ENCODE measurements at regions not wholly inside any gene's neighbourhood (a gene's known extent, or its start where the extent isn't known, plus 50 kb on each side); places are given as distances from the start of the nearest gene placed in this dataset.

GRCh38 chr22:48711031-48711431 is 1116.6 kb downstream of the BRD1 start:
- Histone ChIP-seq H3K36me3 (ENCODE audit: insufficient read depth, low read depth, low read length) (no peaks in the 10 kb centered on the region), H3K9ac (ENCODE audit: low read depth, low read length) (no peak overlapping the region), H3K27ac (ENCODE audit: low read length) (no peak overlapping the region), H3K4me1 (ENCODE audit: insufficient read depth, low read length) (no peaks in the 10 kb centered on the region), H3K4me3 (ENCODE audit: low read length) (no peak overlapping the region), H3K27me3 (ENCODE audit: insufficient read depth, low read length) (no peaks in the 10 kb centered on the region), H3K9me3 (ENCODE audit: insufficient read depth, low read depth, low read length) (no peaks in the 10 kb centered on the region)

GRCh38 chr22:48710410-48710809 is 1117.3 kb downstream of the BRD1 start:
- H3K27ac ChIP-seq (ENCODE audit: low read length) = no peak overlapping the region
- no peak overlapping the region for H3K4me3 ChIP-seq (ENCODE audit: low read length)
- no peaks in the 10 kb centered on the region for H3K9me3 ChIP-seq (ENCODE audit: insufficient read depth, low read depth, low read length)
- no peaks in the 10 kb centered on the region for H3K36me3 ChIP-seq (ENCODE audit: insufficient read depth, low read depth, low read length)
- H3K27me3 ChIP-seq (ENCODE audit: insufficient read depth, low read length) = no peaks in the 10 kb centered on the region
- H3K4me1 ChIP-seq (ENCODE audit: insufficient read depth, low read length) = no peaks in the 10 kb centered on the region
- H3K9ac ChIP-seq (ENCODE audit: low read depth, low read length) = no peak overlapping the region

- no peaks in the 10 kb centered on the region for H3K27me3 ChIP-seq (ENCODE audit: insufficient read depth, low read length)
Measured at GRCh38 chr22:48709976-48710375, 1117.7 kb downstream of the BRD1 start.

GRCh38 chr22:48709453-48709852 is 1118.2 kb downstream of the BRD1 start:
- Histone ChIP-seq H3K9ac (ENCODE audit: low read depth, low read length) (no peak overlapping the region), H3K4me3 (ENCODE audit: low read length) (no peak overlapping the region), H3K27ac (ENCODE audit: low read length) (no peak overlapping the region), H3K36me3 (ENCODE audit: insufficient read depth, low read depth, low read length) (no peaks in the 10 kb centered on the region), H3K27me3 (ENCODE audit: insufficient read depth, low read length) (no peaks in the 10 kb centered on the region), H3K4me1 (ENCODE audit: insufficient read depth, low read length) (no peaks in the 10 kb centered on the region), H3K9me3 (ENCODE audit: insufficient read depth, low read depth, low read length) (no peaks in the 10 kb centered on the region)

More at GRCh38 chr22:48709976-48710375, 1117.7 kb downstream of the BRD1 start:
- Histone ChIP-seq H3K27ac (ENCODE audit: low read length) (no peak overlapping the region), H3K4me1 (ENCODE audit: insufficient read depth, low read length) (no peaks in the 10 kb centered on the region), H3K9me3 (ENCODE audit: insufficient read depth, low read depth, low read length) (no peaks in the 10 kb centered on the region), H3K9ac (ENCODE audit: low read depth, low read length) (no peak overlapping the region), H3K36me3 (ENCODE audit: insufficient read depth, low read depth, low read length) (no peaks in the 10 kb centered on the region), H3K4me3 (ENCODE audit: low read length) (no peak overlapping the region)

DNA sequence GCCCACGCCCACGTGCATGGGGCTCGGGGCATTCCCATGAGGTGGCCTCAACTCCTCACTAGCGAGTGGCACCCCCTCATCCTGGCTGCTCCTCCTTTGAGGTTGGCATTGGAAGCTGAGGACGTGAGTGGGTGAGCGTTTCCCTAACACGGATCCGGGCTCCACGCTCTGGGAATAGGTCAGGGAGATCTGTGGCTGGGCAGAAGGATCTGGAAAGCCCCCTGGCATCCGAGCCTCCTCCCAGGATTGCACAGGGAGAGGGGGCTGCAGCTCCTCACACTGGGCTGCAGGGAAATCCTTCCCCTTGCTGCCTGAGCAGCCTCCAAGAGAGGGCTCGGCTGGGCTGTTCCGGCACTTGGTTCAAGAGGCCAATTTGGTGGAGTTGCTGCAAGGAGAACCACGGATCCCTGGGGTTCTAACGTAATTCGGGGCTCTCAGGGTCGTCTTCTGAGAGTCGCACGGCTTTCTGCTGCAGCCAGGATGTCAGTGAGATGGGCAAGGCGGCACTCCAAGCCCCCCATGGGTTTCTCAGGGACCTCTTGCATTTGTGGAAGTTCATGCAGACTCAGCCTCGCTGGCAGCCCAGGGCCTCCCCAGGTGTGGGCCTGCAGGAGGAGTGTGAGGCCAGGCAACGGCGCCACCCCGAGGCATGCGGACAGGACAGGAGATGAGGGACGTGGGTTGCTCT is 1119.0 kb downstream of the BRD1 start:
- H3K4me1 ChIP-seq (ENCODE audit: insufficient read depth, low read length) = no peaks in the 10 kb centered on the region
- no peak overlapping the region for H3K4me3 ChIP-seq (ENCODE audit: low read length)
- no peak overlapping the region for H3K9ac ChIP-seq (ENCODE audit: low read depth, low read length)
- no peaks in the 10 kb centered on the region for H3K27me3 ChIP-seq (ENCODE audit: insufficient read depth, low read length)
- H3K27ac ChIP-seq (ENCODE audit: low read length) = no peak overlapping the region
- no peaks in the 10 kb centered on the region for H3K36me3 ChIP-seq (ENCODE audit: insufficient read depth, low read depth, low read length)
- no peaks in the 10 kb centered on the region for H3K9me3 ChIP-seq (ENCODE audit: insufficient read depth, low read depth, low read length)

DNA sequence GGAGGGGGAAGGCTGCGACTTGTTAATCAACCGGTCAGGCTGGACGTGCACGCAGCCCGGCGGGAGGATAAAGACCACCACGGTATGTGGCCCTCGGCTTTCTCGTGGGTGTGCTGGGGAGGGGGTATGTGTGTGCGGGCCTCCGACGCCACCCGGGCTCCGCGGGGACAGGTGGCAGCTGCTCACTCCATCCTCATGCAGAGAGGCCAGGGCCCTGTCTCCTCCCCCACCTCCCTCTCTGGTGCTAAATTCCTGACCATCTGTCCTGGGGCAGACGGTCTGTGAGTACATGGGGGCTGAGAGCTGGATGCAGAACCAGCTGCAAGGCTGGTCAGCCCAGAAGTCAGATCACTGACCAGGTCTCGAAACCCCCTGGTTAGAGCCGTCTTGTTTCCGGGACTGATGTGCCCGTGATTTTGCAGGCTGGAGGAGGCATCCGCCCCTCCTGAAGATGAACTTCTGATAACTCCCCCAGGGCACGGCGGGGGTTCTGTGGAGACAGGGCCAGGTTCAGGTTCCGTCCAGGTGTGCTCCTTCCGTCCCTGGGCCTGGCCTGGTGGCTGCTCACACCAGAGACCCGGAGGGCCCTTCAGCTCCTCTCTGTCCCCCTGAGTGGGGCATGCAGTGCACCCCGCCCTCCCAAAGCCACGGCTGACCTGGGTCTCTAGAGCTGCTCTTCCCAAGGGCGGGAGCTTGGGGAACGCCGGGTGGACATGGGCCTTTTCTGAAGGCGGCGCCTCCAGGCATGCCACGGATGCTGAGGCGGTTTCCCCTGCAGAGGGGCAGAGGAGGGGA is 1119.7 kb downstream of the BRD1 start:
- no peaks in the 10 kb centered on the region for H3K9me3 ChIP-seq (ENCODE audit: insufficient read depth, low read depth, low read length)
- H3K4me3 ChIP-seq (ENCODE audit: low read length) = no peak overlapping the region
- H3K27ac ChIP-seq (ENCODE audit: low read length) = no peak overlapping the region
- H3K4me1 ChIP-seq (ENCODE audit: insufficient read depth, low read length) = no peaks in the 10 kb centered on the region
- H3K9ac ChIP-seq (ENCODE audit: low read depth, low read length) = no peak overlapping the region
- H3K27me3 ChIP-seq (ENCODE audit: insufficient read depth, low read length) = no peaks in the 10 kb centered on the region
- H3K36me3 ChIP-seq (ENCODE audit: insufficient read depth, low read depth, low read length) = no peaks in the 10 kb centered on the region

DNA sequence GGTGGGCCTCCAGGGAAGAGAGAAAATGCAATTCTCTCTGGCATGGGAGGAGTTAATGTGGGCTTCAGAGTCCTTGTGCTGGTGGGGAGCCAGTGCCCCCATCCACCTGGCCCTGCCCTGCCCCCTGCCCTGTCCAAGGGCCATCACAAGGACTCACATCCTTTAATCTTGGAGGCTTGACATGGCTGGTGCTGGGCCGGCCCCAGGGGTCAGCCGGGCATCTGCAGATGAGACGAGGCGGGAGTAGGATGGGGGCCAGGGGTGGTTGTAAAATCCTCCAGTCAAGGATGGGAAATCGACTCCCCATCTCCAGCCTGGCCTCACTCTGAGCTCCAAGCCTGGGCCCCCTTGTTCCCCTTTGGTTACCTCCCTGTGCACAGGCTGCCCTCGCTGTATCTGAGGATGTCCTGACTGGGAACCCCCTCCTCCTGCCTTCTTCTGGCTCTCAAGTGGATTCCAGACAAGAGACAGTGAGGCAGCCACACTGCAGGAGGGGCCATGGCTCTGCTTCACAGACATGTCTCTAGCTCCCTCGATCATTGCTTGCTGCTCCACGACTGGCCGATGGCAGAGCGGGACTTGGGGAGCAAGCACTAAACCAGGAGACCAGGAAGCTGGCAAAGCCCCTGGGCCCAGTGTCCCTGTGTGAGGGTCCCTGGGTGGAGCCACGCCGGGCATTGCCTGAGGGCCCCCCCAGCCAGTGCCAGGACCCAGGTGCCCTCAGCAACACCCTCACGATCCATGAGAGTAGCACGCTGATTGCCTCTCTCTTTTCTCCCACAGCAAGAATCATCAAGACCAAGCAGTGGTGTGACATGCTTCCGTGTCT is 1120.5 kb downstream of the BRD1 start:
- Histone ChIP-seq H3K36me3 (ENCODE audit: insufficient read depth, low read depth, low read length) (no peaks in the 10 kb centered on the region), H3K4me1 (ENCODE audit: insufficient read depth, low read length) (no peaks in the 10 kb centered on the region), H3K27me3 (ENCODE audit: insufficient read depth, low read length) (no peaks in the 10 kb centered on the region), H3K27ac (ENCODE audit: low read length) (no peak overlapping the region), H3K9ac (ENCODE audit: low read depth, low read length) (no peak overlapping the region), H3K9me3 (ENCODE audit: insufficient read depth, low read depth, low read length) (no peaks in the 10 kb centered on the region), H3K4me3 (ENCODE audit: low read length) (no peak overlapping the region)

DNA sequence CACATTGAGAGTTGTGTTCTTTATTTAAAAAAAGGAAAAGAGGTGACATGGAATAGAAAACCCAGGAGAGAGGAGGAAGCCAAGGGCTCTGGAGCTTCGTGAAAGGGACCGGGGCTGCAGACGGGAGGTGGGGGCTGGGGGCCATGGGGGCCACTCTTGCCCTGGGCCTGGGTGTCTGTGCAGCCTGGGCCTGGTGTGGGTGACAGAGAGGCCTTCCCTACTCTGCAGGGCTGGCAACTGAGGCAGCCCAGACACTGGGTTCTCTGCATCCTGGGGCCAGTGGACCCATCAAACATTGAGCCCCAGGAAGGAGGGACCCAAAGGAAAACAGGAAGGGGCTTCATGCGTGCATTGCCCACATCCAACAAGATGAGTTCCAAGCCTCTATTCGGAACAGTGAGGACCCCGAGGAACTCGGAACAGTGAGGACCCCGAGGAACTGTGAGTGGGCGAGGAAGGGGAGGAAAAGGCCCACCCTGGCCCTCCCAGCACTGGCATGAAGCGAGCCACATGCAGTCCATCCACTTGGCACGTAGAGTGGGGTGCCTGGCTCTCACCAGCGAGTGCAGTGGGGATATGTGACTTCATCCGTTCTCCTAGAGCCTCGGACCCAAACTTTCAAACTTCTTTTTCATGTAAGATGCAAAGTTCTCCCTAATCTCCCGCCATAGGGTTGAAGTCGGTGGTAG is 1121.6 kb downstream of the BRD1 start:
- H3K4me3 ChIP-seq (ENCODE audit: low read length) = no peak overlapping the region
- H3K27me3 ChIP-seq (ENCODE audit: insufficient read depth, low read length) = no peaks in the 10 kb centered on the region
- no peak overlapping the region for H3K27ac ChIP-seq (ENCODE audit: low read length)
- no peak overlapping the region for H3K9ac ChIP-seq (ENCODE audit: low read depth, low read length)
- H3K9me3 ChIP-seq (ENCODE audit: insufficient read depth, low read depth, low read length) = no peaks in the 10 kb centered on the region
- no peaks in the 10 kb centered on the region for H3K4me1 ChIP-seq (ENCODE audit: insufficient read depth, low read length)
- no peaks in the 10 kb centered on the region for H3K36me3 ChIP-seq (ENCODE audit: insufficient read depth, low read depth, low read length)

GRCh38 chr22:48705159-48705916 is 1122.3 kb downstream of the BRD1 start:
- Histone ChIP-seq H3K9me3 (ENCODE audit: insufficient read depth, low read depth, low read length) (no peaks in the 10 kb centered on the region), H3K9ac (ENCODE audit: low read depth, low read length) (no peak overlapping the region), H3K4me3 (ENCODE audit: low read length) (no peak overlapping the region), H3K27ac (ENCODE audit: low read length) (no peak overlapping the region), H3K27me3 (ENCODE audit: insufficient read depth, low read length) (no peaks in the 10 kb centered on the region), H3K36me3 (ENCODE audit: insufficient read depth, low read depth, low read length) (no peaks in the 10 kb centered on the region), H3K4me1 (ENCODE audit: insufficient read depth, low read length) (no peaks in the 10 kb centered on the region)

GRCh38 chr22:48704335-48704734 is 1123.3 kb downstream of the BRD1 start:
- no peaks in the 10 kb centered on the region for H3K27me3 ChIP-seq (ENCODE audit: insufficient read depth, low read length)
- no peak overlapping the region for H3K27ac ChIP-seq (ENCODE audit: low read length)
- no peaks in the 10 kb centered on the region for H3K36me3 ChIP-seq (ENCODE audit: insufficient read depth, low read depth, low read length)
- no peak overlapping the region for H3K4me3 ChIP-seq (ENCODE audit: low read length)
- H3K9me3 ChIP-seq (ENCODE audit: insufficient read depth, low read depth, low read length) = no peaks in the 10 kb centered on the region
- no peaks in the 10 kb centered on the region for H3K4me1 ChIP-seq (ENCODE audit: insufficient read depth, low read length)
- H3K9ac ChIP-seq (ENCODE audit: low read depth, low read length) = no peak overlapping the region

Data from iPS-20b (cell line).